HK-2 (cell line): ENCODE measurements at regions not wholly inside any gene's neighbourhood (a gene's known extent, or its start where the extent isn't known, plus 50 kb on each side); places are given as distances from the start of the nearest gene placed in this dataset.
"Not testable (repeated sequence)": the region's sequence is repeated elsewhere in the genome, so short reads cannot be mapped to it uniquely, and the experiment has no call there.

Experiments
- DNase-seq: peaks from one replicate; pipeline ENCODE4 v3.0.0-alpha.2; 2018; ENCODE audit not compliant: unreplicated experiment

DNA sequence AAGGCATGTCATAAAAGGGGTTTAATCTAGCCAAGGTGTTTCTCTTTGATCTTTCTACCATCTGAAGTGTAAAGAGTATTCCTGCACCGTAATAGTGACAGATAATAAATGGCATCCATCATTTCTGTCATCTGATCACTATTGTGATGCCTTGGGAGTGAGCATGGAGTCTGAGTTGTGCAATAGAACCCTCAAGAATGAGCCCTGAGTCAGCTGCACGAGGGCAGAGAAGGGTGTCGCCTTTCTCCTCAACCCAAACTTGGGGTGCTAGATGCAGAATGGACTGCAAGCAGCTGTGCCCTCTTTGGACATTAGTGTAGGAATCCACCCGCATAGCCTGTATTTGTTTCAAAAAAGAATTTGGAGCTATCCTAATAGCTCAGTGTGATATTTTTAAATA, 115.2 kb downstream of the ZNF37A start:
- DNase-seq: no peak

DNA sequence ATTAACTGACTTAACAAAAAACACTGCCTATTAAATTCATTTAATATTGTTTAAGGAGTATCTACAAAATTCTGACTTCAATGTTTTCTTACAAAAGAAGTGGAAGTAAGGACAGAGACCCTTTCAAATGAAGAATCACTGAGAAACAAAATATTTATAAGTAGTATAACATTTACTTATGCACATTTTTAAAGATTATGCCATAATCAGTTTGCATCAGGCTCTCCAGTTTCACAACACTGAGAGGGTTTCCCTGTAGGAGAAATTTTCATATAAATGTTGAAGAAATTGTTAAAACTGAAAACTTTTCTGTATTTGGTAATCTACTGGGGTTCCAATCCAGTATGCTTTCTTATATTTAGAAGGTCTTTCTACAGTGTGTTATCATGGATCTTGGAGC, 115.6 kb downstream of the ZNF37A start:
- not testable (repeated sequence) for DNase-seq

- DNase-seq: no peak
These were observed 118.3 kb downstream of the ZNF37A start for GRCh38 chr10:38212460-38212859.

GRCh38 chr10:38226385-38226784, 132.2 kb downstream of the ZNF37A start:
- no peak for DNase-seq

DNA sequence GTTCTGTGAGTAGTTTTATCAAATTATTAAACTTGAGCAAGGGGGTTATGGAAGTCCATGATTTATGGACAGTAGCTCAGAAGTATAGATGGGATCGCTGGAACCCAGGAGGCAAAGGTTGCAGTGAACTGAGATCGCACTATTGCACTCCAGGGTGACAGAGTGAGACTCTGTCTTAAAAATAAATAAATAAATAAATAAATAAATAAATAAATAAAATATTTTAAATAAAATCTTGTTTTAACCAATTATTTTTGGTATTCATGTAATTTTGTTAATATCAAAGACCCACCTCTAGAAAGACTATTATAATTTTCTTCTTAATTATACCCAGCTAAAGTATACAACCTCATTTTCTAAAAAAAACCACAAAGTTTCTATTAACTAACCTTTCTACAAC, 134.3 kb downstream of the ZNF37A start:
- DNase-seq: no peak

GRCh38 chr10:38238479-38238878, 144.3 kb downstream of the ZNF37A start:
- not testable (repeated sequence) for DNase-seq

GRCh38 chr10:38242061-38242649, 148.0 kb downstream of the ZNF37A start:
- DNase-seq: not testable (repeated sequence)

DNA sequence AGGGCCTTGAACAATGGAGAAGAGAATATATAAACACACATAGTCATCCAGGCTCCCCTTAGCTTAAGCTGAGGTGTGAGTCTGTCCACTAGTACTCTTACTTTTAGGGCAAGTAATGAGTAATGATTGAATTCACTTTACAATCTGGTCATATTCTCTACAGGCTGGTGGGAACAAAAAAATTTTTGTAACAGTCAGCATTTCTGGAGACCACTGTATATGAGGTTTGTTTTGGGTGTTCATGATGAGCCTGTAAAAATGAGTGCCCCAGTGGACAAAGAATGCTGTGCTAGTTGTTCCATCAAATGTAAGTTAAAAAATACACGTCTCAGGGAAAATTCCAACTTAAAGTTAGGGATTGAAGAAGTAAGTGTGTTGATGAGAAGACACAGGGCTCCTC, 154.0 kb downstream of the ZNF37A start:
- not testable (repeated sequence) for DNase-seq

DNA sequence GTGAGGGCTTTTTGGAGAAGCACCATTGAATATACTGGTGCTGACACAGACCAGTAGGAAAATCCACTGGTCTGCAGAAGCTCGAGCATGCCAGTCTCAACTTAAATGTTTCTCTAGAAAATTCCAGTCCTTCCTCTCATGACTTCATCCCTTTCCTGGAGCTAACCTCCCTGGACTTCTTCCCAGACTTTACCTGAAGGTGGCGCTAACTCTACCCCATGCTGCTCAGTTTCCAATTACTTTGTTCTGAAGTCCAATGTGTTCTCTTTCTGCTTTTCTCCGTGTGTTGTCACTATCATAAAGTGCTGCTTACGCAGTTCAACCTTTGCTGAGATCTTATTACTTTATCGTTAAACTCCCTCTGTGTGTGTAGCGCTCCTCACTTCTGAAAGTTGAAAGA, 158.4 kb downstream of the ZNF37A start:
- not testable (repeated sequence) for DNase-seq

GRCh38 chr10:38267555-38267954, 173.4 kb downstream of the ZNF37A start:
- not testable (repeated sequence) for DNase-seq

DNA sequence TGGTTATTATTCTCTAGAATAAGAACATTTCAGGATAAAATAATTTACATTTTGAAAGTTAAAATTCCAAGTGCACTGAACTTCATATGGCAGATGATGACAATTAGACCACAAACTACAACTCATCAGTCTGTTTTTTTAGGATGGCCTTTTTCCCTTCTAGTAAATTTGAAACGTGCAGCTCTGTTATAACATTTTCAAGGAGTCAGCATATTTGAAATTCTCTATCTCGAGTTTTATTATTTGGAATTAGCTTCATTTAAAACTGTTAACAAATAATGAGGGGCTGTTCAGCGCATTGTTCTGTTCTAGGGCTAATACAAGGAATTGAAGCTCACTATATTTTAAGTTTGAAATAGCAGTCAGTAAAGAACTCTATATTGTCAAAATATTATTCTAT, 176.9 kb downstream of the ZNF37A start:
- DNase-seq: not testable (repeated sequence)

- not testable (repeated sequence) for DNase-seq
These were observed 180.7 kb downstream of the ZNF37A start for GRCh38 chr10:38274879-38275278.

DNA sequence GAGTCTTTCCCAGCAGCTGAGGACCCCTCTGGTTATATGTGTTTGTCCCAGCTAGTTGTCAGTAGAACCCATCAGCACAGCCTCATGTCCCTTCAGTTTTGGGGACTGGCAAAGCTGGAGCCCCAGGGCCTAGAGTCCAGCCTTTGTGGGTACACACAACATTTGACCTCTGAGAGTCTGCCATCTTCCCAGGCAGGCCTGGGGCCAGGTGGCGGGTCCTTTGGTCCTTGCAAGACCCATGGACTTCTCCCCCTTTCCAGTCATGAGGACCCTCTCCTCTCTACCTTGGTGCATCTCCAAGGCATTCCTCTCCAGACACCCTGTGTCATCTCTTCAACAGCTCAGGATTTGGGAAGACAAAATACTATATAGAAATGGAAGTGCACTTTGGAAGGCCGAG, 198.4 kb downstream of the ZNF37A start:
- not testable (repeated sequence) for DNase-seq

DNA sequence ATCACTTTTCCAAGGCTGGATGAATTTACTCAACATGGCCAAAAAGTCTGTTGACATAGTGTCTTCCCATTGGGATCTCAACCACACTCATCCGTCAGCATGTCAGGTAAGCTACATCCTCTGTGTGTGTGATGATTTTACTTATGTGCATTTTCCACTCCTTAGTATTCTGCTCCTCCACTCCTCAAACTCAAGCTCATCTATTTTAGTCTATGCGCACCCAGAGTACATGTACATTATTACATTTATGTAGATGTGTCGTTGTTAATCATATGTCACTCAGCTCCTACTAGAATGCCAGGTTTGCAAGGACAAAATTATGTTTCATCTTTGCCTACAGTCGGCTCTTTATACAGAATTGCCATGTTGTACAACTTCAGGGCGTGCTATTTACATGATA, 216.0 kb downstream of the ZNF37A start:
- not testable (repeated sequence) for DNase-seq

GRCh38 chr10:38315090-38315805, 221.1 kb downstream of the ZNF37A start:
- DNase-seq: not testable (repeated sequence)

DNA sequence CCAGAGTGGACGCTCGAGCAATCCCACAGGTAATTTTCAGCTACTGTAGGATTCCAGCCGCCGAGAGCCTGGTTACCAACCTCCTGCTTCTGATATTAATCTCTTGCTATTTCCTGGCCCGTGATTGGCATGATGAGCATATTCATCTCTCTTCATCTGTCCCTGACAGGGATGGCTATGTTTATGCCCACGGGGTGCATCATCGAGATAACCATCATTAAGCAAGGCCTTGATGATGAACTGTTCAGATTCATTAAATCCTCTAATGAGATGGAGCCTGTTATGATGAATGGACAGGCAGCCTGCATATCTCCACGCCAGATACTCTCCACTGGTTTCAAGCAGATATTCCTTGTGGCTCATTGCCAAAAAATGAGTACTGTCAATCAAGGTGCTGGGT, 227.3 kb downstream of the ZNF37A start:
- not testable (repeated sequence) for DNase-seq

- not testable (repeated sequence) for DNase-seq
These were observed 236.2 kb downstream of the ZNF37A start for GRCh38 chr10:38330306-38330705.

DNA sequence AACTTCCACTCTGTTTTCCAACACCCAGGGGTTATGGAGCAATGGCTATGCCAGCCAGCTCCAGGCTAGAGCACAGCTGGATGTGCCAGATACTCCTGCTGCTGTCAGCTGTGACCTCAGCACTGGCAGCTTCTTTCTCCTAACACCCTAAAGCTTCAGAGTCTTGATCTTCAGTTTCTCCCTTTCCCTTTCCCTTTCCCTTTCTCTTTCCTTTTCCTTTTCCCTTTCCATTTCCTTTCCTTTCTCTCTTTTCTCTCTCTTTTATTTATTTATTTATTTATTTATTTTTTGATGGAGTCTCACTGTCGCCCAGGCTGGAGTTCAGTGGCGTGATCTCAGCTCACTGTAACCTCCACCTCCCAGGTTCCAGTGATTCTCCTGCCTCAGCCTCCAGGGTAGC, 237.0 kb downstream of the ZNF37A start:
- not testable (repeated sequence) for DNase-seq

- not testable (repeated sequence) for DNase-seq
These were observed 239.6 kb downstream of the ZNF37A start for GRCh38 chr10:38333699-38334098.

- DNase-seq: not testable (repeated sequence)
These were observed 256.5 kb downstream of the ZNF37A start for GRCh38 chr10:38350645-38351044.

- peak; percentile 53 for DNase-seq
These were observed 260.3 kb downstream of the ZNF37A start for GRCh38 chr10:38354410-38354809.

GRCh38 chr10:38355911-38356526, 261.9 kb downstream of the ZNF37A start:
- DNase-seq: peak; percentile 67

- DNase-seq: not testable (repeated sequence)
These were observed 262.4 kb downstream of the ZNF37A start for GRCh38 chr10:38356527-38356926.
